ENCODE measurements at regions not wholly inside any gene's neighbourhood (a gene's known extent, or its start where the extent isn't known, plus 50 kb on each side); places are given as distances from the start of the nearest gene placed in this dataset.

DNA sequence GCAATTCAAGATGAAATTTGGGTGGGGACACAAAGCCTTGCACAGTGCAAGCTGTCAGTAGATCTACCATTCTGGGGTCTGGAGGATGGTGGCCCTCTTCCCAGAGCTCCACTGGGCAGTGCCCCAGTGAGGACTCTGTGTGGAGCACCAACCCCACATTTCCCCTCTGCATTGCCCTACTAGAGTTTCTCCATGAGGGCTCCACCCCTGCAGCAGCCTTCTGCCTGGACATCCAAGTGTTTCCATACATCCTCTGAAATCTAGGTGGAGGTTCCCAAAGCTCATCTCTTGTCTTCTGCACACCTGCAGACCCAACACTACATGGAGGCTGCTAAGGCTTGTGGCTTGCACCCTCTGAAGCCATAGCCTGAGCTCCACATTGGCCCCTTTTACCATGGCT, 402.3 kb downstream of the RAB28 start:
- TF ChIP-seq, protein P1, sequence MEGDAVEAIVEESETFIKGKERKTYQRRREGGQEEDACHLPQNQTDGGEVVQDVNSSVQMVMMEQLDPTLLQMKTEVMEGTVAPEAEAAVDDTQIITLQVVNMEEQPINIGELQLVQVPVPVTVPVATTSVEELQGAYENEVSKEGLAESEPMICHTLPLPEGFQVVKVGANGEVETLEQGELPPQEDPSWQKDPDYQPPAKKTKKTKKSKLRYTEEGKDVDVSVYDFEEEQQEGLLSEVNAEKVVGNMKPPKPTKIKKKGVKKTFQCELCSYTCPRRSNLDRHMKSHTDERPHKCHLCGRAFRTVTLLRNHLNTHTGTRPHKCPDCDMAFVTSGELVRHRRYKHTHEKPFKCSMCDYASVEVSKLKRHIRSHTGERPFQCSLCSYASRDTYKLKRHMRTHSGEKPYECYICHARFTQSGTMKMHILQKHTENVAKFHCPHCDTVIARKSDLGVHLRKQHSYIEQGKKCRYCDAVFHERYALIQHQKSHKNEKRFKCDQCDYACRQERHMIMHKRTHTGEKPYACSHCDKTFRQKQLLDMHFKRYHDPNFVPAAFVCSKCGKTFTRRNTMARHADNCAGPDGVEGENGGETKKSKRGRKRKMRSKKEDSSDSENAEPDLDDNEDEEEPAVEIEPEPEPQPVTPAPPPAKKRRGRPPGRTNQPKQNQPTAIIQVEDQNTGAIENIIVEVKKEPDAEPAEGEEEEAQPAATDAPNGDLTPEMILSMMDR (IDR thresholded peaks at IDR 0.05) = no peak
- no peak for TF ChIP-seq POLR2A (IDR thresholded peaks at IDR 0.05)
